SK-N-SH treated with all-trans-retinoic acid at 6 μM for 48 hours (cell line): ENCODE measurements at regions not wholly inside any gene's neighbourhood (a gene's known extent, or its start where the extent isn't known, plus 50 kb on each side); places are given as distances from the start of the nearest gene placed in this dataset.

Source experiments
- PPARA ChIP-seq: fragments of 250-450 bp; sonication (Bioruptor Pico); IDR thresholded peaks from 2 replicates; pipeline ENCODE4 v1.5.0; 2020; ENCODE audit warnings: mild to moderate bottlenecking, borderline replicate concordance
- ZFP30 ChIP-seq: fragments of 450-650 bp; formaldehyde crosslinking; IDR thresholded peaks from 2 replicates; pipeline ENCODE4 v1.5.0; 2022; ENCODE audit warnings: mild to moderate bottlenecking, moderate library complexity
- ZNF8 ChIP-seq: fragments of 450-650 bp; formaldehyde crosslinking; IDR thresholded peaks from 2 replicates; pipeline ENCODE4 v1.5.0; 2020; ENCODE audit warnings: mild to moderate bottlenecking, moderate library complexity
- TF ChIP-seq, protein P1 (sequence below): fragments of 250-450 bp; sonication (Bioruptor Pico); IDR thresholded peaks from 2 replicates; pipeline ENCODE4 v1.8.0; 2020; ENCODE audit warnings: mild to moderate bottlenecking, moderate library complexity, borderline replicate concordance

- no peak for TF ChIP-seq PPARA (CRISPR knock-in tag)
- TF ChIP-seq ZNF8 = no peak
- no peak for TF ChIP-seq ZFP30 (CRISPR knock-in tag)
- TF ChIP-seq, protein P1, sequence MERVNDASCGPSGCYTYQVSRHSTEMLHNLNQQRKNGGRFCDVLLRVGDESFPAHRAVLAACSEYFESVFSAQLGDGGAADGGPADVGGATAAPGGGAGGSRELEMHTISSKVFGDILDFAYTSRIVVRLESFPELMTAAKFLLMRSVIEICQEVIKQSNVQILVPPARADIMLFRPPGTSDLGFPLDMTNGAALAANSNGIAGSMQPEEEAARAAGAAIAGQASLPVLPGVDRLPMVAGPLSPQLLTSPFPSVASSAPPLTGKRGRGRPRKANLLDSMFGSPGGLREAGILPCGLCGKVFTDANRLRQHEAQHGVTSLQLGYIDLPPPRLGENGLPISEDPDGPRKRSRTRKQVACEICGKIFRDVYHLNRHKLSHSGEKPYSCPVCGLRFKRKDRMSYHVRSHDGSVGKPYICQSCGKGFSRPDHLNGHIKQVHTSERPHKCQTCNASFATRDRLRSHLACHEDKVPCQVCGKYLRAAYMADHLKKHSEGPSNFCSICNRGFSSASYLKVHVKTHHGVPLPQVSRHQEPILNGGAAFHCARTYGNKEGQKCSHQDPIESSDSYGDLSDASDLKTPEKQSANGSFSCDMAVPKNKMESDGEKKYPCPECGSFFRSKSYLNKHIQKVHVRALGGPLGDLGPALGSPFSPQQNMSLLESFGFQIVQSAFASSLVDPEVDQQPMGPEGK (CRISPR knock-in tag) = no peak
Observed at GRCh38 chr14:84894254-84894653, 635.7 kb upstream of the FLRT2 start.
